GM23248 (cell line): ENCODE measurements at regions not wholly inside any gene's neighbourhood (a gene's known extent, or its start where the extent isn't known, plus 50 kb on each side); places are given as distances from the start of the nearest gene placed in this dataset.

Source experiments
- DNase-seq: peaks from one replicate; pipeline ENCODE4 v3.0.0-alpha.2; 2015
- H2AFZ ChIP-seq: fragments of 200-600 bp; sonication (generic); 2 replicates; pipeline ENCODE4 v1.6.1; 2016; ENCODE audit warnings: antibody characterized with exemption
- H3F3A ChIP-seq: fragments of 200-600 bp; sonication (generic); 2 replicates; pipeline ENCODE4 v1.6.1; 2016; ENCODE audit warnings: mild to moderate bottlenecking, antibody characterized with exemption, mixed run types; ENCODE audit not compliant: insufficient read depth
- H3K27ac ChIP-seq: fragments of 200-600 bp; sonication (generic); 2 replicates; pipeline ENCODE4 v1.5.1; 2016; ENCODE audit warnings: mild to moderate bottlenecking
- H3K27me3 ChIP-seq: fragments of 200-600 bp; sonication (generic); replicated peaks from 2 replicates; pipeline ENCODE4 v1.6.1; 2016; ENCODE audit warnings: mild to moderate bottlenecking; ENCODE audit not compliant: insufficient read depth
- H3K36me3 ChIP-seq: fragments of 200-600 bp; sonication (generic); 2 replicates; pipeline ENCODE4 v1.6.1; 2016; ENCODE audit warnings: low read depth, mild to moderate bottlenecking
- H3K4me1 ChIP-seq: fragments of 200-600 bp; sonication (generic); 2 replicates; pipeline ENCODE4 v1.6.1; 2016; ENCODE audit warnings: mild to moderate bottlenecking; ENCODE audit not compliant: insufficient read depth
- H3K4me2 ChIP-seq: fragments of 200-600 bp; sonication (generic); one replicate; pipeline ENCODE4 v1.6.1; 2016; ENCODE audit warnings: mild to moderate bottlenecking; ENCODE audit not compliant: unreplicated experiment
- H3K4me3 ChIP-seq: fragments of 200-600 bp; sonication (generic); 2 replicates; pipeline ENCODE4 v1.5.1; 2016; ENCODE audit warnings: mild to moderate bottlenecking
- H3K79me2 ChIP-seq: fragments of 200-600 bp; sonication (generic); 2 replicates; pipeline ENCODE4 v1.6.1; 2016; ENCODE audit warnings: mild to moderate bottlenecking; ENCODE audit not compliant: insufficient read depth
- H3K9ac ChIP-seq: fragments of 200-600 bp; sonication (generic); 2 replicates; pipeline ENCODE4 v1.6.1; 2016; ENCODE audit warnings: mild to moderate bottlenecking
- H3K9me2 ChIP-seq: fragments of 200-600 bp; sonication (generic); 2 replicates; pipeline ENCODE4 v1.6.1; 2016; ENCODE audit warnings: mixed run types, mild to moderate bottlenecking, moderate library complexity; ENCODE audit not compliant: insufficient read depth
- H3K9me3 ChIP-seq: fragments of 200-600 bp; sonication (generic); one replicate; pipeline ENCODE4 v1.6.1; 2017; ENCODE audit warnings: low read depth
- H4K20me1 ChIP-seq: fragments of 200-600 bp; sonication (generic); 2 replicates; pipeline ENCODE4 v1.6.0; 2016; ENCODE audit not compliant: insufficient read depth
- EZH2 ChIP-seq: fragments of 200-600 bp; sonication (generic); IDR thresholded peaks from 2 replicates; pipeline ENCODE4 v1.6.1; 2018; ENCODE audit warnings: antibody characterized with exemption, mild to moderate bottlenecking; ENCODE audit not compliant: insufficient read depth, poor library complexity, severe bottlenecking
- EZH2phosphoT487 ChIP-seq: fragments of 200-600 bp; sonication (generic); IDR thresholded peaks from 2 replicates; pipeline ENCODE4 v1.6.1; 2018; ENCODE audit warnings: antibody characterized with exemption, moderate library complexity, mild to moderate bottlenecking, low read depth; ENCODE audit not compliant: insufficient read depth
- WGBS, 2 experiments: methylation state at CpG; one replicate each; pipeline ENCODE4 v1.1.6; 2015 to 2017; ENCODE audit warnings: low lambda C conversion rate in 2 of 2, low coverage in 1 of 2; ENCODE audit errors: missing lambda C conversion rate in 2 of 2; 5-methylcytosine and 5-hydroxymethylcytosine counted together
- in situ Hi-C: fragments of 300-500 bp; cut with MboI; formaldehyde crosslinking; loops from 2 replicates; pipeline ENCODE4 v1.15.0; 2020

DNA sequence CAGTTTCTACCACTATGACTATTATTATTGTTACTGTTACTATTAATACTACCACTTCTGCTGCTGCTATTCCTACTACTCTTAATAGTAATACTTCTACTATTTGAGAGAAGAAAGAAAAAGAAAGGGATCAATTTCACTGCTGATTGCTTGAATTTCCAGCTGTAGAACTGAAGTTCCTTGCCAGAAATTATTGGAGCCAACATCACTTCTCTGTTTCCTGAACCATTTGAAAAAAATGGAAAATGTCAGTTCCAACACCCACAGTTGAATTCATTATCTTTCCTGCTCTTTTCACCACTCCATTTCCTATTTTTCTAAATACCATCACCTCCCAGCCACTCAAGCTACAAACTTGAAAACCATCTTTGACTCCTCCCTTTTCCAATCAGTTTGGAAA lies 54.1 kb upstream of the PIK3C2G start:
- H3K27me3 ChIP-seq: no peaks in the 10 kb centered on the region
- no peaks in the 10 kb centered on the region for H3K4me1 ChIP-seq
- TF ChIP-seq EZH2 (no peak), EZH2phosphoT487 (no peak)
- H4K20me1 ChIP-seq: no peaks in the 10 kb centered on the region
- in situ Hi-C loops: no loop called here
- no peak overlapping the region for H3K9ac ChIP-seq
- H3K9me2 ChIP-seq: no peaks in the 10 kb centered on the region
- no peaks in the 10 kb centered on the region for H3K9me3 ChIP-seq
- no peak overlapping the region for H2AFZ ChIP-seq
- no peak overlapping the region for H3K4me3 ChIP-seq
- H3K36me3 ChIP-seq: no peaks in the 10 kb centered on the region
- no peak overlapping the region for H3K27ac ChIP-seq
- DNase-seq: no peak
- H3K79me2 ChIP-seq: no peaks in the 10 kb centered on the region
- no peak overlapping the region for H3K4me2 ChIP-seq
- H3F3A ChIP-seq: no peaks in the 10 kb centered on the region

DNA sequence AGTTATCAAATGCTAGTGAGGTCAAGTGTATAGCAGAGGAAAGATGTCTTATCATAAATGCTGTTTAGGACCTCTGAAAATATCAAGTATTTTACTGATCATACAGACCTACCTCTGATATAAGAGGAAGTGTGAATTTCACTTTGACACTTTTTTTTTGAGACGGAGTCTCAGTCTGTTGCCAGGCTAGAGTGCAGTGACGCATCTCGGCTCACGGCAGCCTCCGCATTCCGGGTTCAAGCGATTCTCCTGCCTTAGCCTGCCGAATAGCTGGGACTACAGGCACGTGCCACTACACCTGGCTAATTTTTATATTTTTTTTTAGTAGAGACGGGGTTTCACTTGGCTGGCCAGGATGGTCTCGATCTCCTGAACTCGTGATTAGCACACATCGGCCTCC lies 55.1 kb upstream of the PIK3C2G start:
- TF ChIP-seq EZH2phosphoT487 (no peak), EZH2 (no peak)
- H3K27ac ChIP-seq: no peak overlapping the region
- H3F3A ChIP-seq: no peaks in the 10 kb centered on the region
- H3K27me3 ChIP-seq: no peaks in the 10 kb centered on the region
- no peak for DNase-seq
- H3K4me3 ChIP-seq: no peak overlapping the region
- 77 to 81% methylated on average over 12 to 13 of the region's 13 CpGs for WGBS, 2 experiments
- H3K9ac ChIP-seq: no peak overlapping the region
- H3K4me1 ChIP-seq: no peaks in the 10 kb centered on the region
- H3K9me3 ChIP-seq: no peaks in the 10 kb centered on the region
- H3K4me2 ChIP-seq: no peak overlapping the region
- H3K79me2 ChIP-seq: no peaks in the 10 kb centered on the region
- no peaks in the 10 kb centered on the region for H4K20me1 ChIP-seq
- H3K9me2 ChIP-seq: no peaks in the 10 kb centered on the region
- no peaks in the 10 kb centered on the region for H3K36me3 ChIP-seq
- in situ Hi-C loops: no loop called here
- H2AFZ ChIP-seq: no peak overlapping the region

DNA sequence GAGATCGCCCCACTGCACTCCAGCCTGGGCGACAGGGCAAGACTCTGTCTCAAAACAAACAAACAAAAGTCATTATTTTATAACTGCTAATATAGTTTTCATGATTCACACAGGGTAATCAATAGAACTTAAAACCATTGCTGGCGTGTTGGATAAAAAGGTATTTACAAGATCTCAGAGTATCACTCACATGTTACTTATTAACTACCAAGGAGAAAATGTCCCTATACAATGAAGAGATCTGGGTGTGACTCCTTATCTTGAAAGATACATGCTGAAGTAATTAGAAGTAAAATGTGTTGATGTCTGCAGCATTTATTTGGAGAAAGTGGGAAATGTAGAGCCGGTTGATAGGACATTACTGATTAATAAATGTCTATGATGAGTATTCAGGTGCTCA lies 57.3 kb upstream of the PIK3C2G start:
- H3K4me2 ChIP-seq: no peak overlapping the region
- H3K79me2 ChIP-seq: no peaks in the 10 kb centered on the region
- no peaks in the 10 kb centered on the region for H3K4me1 ChIP-seq
- H3K27me3 ChIP-seq: no peaks in the 10 kb centered on the region
- H3K36me3 ChIP-seq: no peaks in the 10 kb centered on the region
- H3K9me2 ChIP-seq: no peaks in the 10 kb centered on the region
- no peaks in the 10 kb centered on the region for H4K20me1 ChIP-seq
- DNase-seq: no peak
- H3F3A ChIP-seq: no peaks in the 10 kb centered on the region
- in situ Hi-C loops: no loop called here
- H2AFZ ChIP-seq: no peak overlapping the region
- no peak overlapping the region for H3K4me3 ChIP-seq
- TF ChIP-seq EZH2phosphoT487 (no peak), EZH2 (no peak)
- H3K9me3 ChIP-seq: no peaks in the 10 kb centered on the region
- no peak overlapping the region for H3K9ac ChIP-seq
- 56 to 66% methylated on average over 4 of the region's 4 CpGs for WGBS, 2 experiments
- H3K27ac ChIP-seq: no peak overlapping the region

DNA sequence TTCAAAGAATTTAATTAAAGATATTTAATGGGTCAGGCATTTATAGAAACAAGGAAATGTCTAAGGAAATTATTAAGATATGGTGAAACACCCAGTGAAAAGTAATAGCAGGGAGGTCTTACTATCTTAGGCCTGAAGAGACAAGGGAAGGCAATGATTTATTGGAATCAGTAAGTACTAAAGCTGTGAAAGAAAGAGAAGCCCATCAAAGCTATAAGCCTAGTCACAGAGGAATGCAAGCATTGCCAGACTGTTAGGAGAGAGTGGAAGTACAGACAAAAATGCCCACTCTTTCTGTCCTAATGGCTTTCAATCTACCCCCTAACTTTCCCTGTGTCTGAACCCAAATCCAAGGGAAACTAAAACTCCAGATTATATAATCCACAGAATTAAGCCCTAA lies 69.2 kb upstream of the PIK3C2G start:
- no peak overlapping the region for H3K4me2 ChIP-seq
- no peaks in the 10 kb centered on the region for H4K20me1 ChIP-seq
- H3K4me3 ChIP-seq: no peak overlapping the region
- H3K4me1 ChIP-seq: no peaks in the 10 kb centered on the region
- no peak overlapping the region for H2AFZ ChIP-seq
- H3K27ac ChIP-seq: no peak overlapping the region
- in situ Hi-C loops: no loop called here
- no peak overlapping the region for H3K9ac ChIP-seq
- no peaks in the 10 kb centered on the region for H3K27me3 ChIP-seq
- no peak for TF ChIP-seq EZH2phosphoT487
- no peak for TF ChIP-seq EZH2
- no peaks in the 10 kb centered on the region for H3K9me3 ChIP-seq
- H3K36me3 ChIP-seq: no peaks in the 10 kb centered on the region
- no peaks in the 10 kb centered on the region for H3K9me2 ChIP-seq
- no peak for DNase-seq
- no peaks in the 10 kb centered on the region for H3K79me2 ChIP-seq
- no peaks in the 10 kb centered on the region for H3F3A ChIP-seq

DNA sequence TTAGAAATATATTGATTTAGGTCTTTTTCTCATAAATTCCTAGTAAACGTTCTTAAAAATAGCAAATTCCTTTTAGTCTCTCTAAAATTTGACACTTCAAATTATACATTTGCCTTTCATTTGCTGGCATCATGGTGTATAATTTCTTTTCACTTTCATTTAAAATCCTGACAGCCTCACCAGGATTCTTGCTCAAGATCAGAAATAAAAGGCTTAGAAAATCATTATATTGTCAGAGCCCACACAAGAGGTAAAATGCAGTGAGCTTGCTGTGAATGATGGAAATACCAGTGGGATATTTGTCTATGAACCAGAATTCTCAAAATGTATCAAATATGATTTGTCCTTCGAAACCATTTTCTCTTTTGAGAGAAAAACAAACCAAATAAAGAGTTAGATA lies 78.2 kb upstream of the PIK3C2G start:
- no peaks in the 10 kb centered on the region for H3K79me2 ChIP-seq
- H3K27ac ChIP-seq: no peak overlapping the region
- no peaks in the 10 kb centered on the region for H3K9me3 ChIP-seq
- H3K4me3 ChIP-seq: no peak overlapping the region
- H2AFZ ChIP-seq: no peak overlapping the region
- 61 to 72% methylated on average over 2 of the region's 2 CpGs for WGBS, 2 experiments
- H3K27me3 ChIP-seq: no peaks in the 10 kb centered on the region
- no peaks in the 10 kb centered on the region for H3K36me3 ChIP-seq
- no peak overlapping the region for H3K4me2 ChIP-seq
- no peaks in the 10 kb centered on the region for H3K9me2 ChIP-seq
- H3K9ac ChIP-seq: no peak overlapping the region
- in situ Hi-C loops: no loop called here
- H4K20me1 ChIP-seq: no peaks in the 10 kb centered on the region
- no peak for TF ChIP-seq EZH2phosphoT487
- TF ChIP-seq EZH2: no peak
- no peak for DNase-seq
- no peaks in the 10 kb centered on the region for H3K4me1 ChIP-seq
- H3F3A ChIP-seq: no peaks in the 10 kb centered on the region
